22Rv1 (cell line): ENCODE measurements at regions not wholly inside any gene's neighbourhood (a gene's known extent, or its start where the extent isn't known, plus 50 kb on each side); places are given as distances from the start of the nearest gene placed in this dataset.

ENCODE experiments used
- H3K27ac ChIP-seq: fragments of 450-650 bp; 2 replicates; pipeline ENCODE4 v1.5.1; 2017
- ZFX ChIP-seq: fragments of 450-650 bp; IDR thresholded peaks from 2 replicates; pipeline ENCODE4 v1.6.1; 2017; ENCODE audit warnings: antibody characterized with exemption, borderline replicate concordance
- TF ChIP-seq, protein P1 (sequence below): fragments of 450-650 bp; IDR thresholded peaks from 2 replicates; pipeline ENCODE4 v1.5.1; 2017; ENCODE audit warnings: mild to moderate bottlenecking

DNA sequence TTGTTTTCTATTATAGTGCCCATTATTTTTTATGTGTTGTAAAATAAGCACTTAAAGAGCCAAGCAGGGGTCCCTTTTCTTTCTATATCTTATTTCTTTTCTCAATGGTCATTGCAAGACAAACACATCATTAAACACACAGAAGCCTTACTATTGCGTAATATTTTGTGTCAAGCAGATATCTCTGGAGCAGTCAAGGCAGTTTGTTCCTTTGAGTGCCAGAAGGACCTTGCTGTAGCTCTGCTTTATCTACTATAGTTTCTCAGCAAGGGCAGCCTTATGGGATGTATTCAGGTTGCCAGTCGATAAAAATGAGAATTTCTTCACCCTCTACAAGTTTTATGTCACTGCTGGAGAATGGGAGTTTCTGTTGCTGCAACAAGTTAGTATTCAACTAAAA lies 319.3 kb downstream of the TDRD3 start:
- TF ChIP-seq, protein P1, sequence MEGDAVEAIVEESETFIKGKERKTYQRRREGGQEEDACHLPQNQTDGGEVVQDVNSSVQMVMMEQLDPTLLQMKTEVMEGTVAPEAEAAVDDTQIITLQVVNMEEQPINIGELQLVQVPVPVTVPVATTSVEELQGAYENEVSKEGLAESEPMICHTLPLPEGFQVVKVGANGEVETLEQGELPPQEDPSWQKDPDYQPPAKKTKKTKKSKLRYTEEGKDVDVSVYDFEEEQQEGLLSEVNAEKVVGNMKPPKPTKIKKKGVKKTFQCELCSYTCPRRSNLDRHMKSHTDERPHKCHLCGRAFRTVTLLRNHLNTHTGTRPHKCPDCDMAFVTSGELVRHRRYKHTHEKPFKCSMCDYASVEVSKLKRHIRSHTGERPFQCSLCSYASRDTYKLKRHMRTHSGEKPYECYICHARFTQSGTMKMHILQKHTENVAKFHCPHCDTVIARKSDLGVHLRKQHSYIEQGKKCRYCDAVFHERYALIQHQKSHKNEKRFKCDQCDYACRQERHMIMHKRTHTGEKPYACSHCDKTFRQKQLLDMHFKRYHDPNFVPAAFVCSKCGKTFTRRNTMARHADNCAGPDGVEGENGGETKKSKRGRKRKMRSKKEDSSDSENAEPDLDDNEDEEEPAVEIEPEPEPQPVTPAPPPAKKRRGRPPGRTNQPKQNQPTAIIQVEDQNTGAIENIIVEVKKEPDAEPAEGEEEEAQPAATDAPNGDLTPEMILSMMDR: no peak
- no peak for TF ChIP-seq ZFX
- no peak overlapping the region for H3K27ac ChIP-seq

DNA sequence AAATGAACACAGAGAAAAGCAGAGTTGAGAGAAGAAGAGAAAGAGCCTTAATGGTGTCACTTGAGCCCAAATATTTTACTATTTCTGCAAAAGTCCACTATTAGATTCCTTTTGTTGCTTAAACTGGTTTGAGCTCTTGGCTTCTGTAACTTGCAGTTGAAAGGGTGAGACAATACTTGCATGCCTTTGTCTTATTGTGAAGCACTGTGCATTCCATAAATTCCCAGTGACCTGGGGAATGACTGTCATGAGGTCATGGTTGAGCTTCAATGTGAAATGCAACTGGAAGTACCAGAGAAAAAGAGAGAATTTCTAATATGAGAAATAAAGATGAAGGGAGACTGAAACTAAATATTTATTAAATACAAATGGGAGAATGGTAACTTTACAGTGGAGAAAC lies 310.9 kb downstream of the TDRD3 start:
- H3K27ac ChIP-seq: no peak overlapping the region
- no peak for TF ChIP-seq ZFX
- TF ChIP-seq, protein P1: no peak

- H3K27ac ChIP-seq: no peak overlapping the region
- TF ChIP-seq, protein P1: no peak
- no peak for TF ChIP-seq ZFX
Observed at GRCh38 chr13:60701895-60702294, 304.9 kb downstream of the TDRD3 start.

DNA sequence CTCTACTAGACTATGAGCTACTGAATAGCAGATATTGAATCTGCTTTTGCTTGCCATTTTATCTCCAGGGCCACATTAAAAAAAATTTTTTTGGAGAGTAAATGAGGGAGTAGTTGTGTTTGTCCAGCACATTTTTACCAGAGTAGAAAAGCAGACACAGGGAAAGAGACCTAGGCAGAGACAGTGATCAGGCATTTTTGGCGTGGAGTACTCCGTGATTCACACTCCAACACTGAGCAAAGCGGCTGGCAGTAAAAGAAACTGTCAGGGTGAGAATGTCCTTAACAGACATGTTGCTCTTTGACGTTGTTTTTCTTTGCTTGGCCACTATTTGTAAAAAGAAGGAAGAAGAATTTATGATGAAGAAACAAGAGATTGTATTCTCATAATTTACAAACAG lies 304.0 kb downstream of the TDRD3 start:
- no peak for TF ChIP-seq ZFX
- TF ChIP-seq, protein P1: no peak
- no peak overlapping the region for H3K27ac ChIP-seq

DNA sequence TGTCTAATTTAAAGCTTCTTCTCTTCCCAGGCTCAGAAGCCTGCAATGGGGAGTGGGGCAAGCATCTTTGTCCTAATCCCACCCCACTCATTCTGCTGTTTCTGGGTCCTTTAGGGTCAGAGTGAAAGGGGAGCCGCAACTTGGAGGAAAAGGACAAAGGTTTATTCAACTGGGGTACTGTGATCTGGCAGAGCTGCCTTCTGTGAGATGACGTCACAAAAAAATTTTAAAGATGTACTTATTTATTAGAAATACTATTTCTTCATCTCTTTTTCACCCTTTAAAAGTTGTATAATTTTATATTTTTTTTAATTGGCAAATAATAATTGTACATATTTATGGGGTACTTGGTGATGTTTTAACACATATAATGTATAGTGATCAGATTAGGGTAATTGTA lies 302.6 kb downstream of the TDRD3 start:
- TF ChIP-seq ZFX: no peak
- TF ChIP-seq, protein P1: no peak
- no peak overlapping the region for H3K27ac ChIP-seq

GRCh38 chr13:60696602-60697001 lies 299.6 kb downstream of the TDRD3 start:
- H3K27ac ChIP-seq: no peak overlapping the region
- TF ChIP-seq, protein P1: no peak
- no peak for TF ChIP-seq ZFX

DNA sequence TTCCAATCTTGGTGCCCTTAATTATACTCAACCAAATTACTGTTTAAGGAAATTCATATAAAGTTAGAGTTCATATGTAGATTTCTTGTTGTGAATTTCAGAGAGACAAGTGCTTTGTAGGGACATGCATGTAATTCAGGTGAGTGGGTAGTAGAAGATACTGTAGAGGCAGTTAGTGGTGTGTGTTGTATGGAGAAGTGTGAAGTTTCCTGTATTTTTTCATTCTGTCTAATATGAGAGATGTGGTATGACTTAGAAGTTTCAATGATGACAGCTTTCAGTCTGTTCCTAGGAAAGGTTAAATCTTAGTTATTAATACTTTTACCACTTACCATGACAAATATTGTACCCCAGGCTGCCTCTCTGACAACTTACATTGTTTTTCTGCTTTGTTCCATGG lies 294.2 kb downstream of the TDRD3 start:
- H3K27ac ChIP-seq: no peak overlapping the region
- no peak for TF ChIP-seq ZFX
- TF ChIP-seq, protein P1: no peak
